Transverse colon (tissue), 4 donors: ENCODE measurements at regions not wholly inside any gene's neighbourhood (a gene's known extent, or its start where the extent isn't known, plus 50 kb on each side); places are given as distances from the start of the nearest gene placed in this dataset.

ENCODE experiments used
- DNase-seq: peaks from one replicate; pipeline ENCODE4 v3.0.0-alpha.2; 2019
- H3K27ac ChIP-seq, 4 donors: fragments of 200-600 bp; sonication (generic); 2 replicates each; pipeline ENCODE4 v1.5.1; 2016 to 2018; ENCODE audit warnings: inconsistent platforms in 4 of 4
- H3K27me3 ChIP-seq: fragments of 200-600 bp; sonication (generic); 2 replicates; pipeline ENCODE4 v1.5.1; 2017; ENCODE audit warnings: inconsistent platforms
- H3K36me3 ChIP-seq, 4 donors: fragments of 200-600 bp; sonication (generic); 2 replicates each; pipeline ENCODE4 v1.5.1; 2017 to 2019; ENCODE audit warnings: inconsistent platforms in 4 of 4
- H3K4me1 ChIP-seq, 4 donors: fragments of 200-600 bp; sonication (generic); 2 replicates each; pipeline ENCODE4 v1.5.1; 2017 to 2020; ENCODE audit warnings: inconsistent platforms in 4 of 4
- H3K4me3 ChIP-seq, 4 donors: fragments of 200-600 bp; sonication (generic); 1 replicate in 1 of 4; 2 replicates in 3 of 4; pipeline versions ENCODE4 v1.5.1 to v1.6.1; 2017 to 2019; ENCODE audit warnings: inconsistent platforms in 4 of 4
- H3K9me3 ChIP-seq, 2 donors: fragments of 200-600 bp; sonication (generic); 2 replicates each; pipeline ENCODE4 v1.5.1; 2017 to 2019; ENCODE audit warnings: inconsistent platforms in 2 of 2
- CTCF ChIP-seq, 5 experiments: fragments of 200-600 bp in 3 of 5; fragments of 450-650 bp in 2 of 5; sonication (generic) in 3 of 5; IDR thresholded peaks; 1 replicate in 2 of 5; 2 replicates in 3 of 5; pipeline ENCODE4 v1.5.1; 2016 to 2017; ENCODE audit warnings: antibody characterized with exemption in 5 of 5, inconsistent platforms in 3 of 5, mild to moderate bottlenecking in 2 of 5, moderate library complexity in 1 of 5
- EP300 ChIP-seq: sonication (generic); formaldehyde crosslinking; IDR thresholded peaks from one replicate; pipeline ENCODE4 v1.6.1; 2017; ENCODE audit warnings: antibody characterized with exemption, low read depth
- POLR2A ChIP-seq: fragments of 450-650 bp; IDR thresholded peaks from one replicate; pipeline ENCODE4 v1.6.1; 2016; ENCODE audit warnings: antibody characterized with exemption, mild to moderate bottlenecking, moderate library complexity
- POLR2AphosphoS5 ChIP-seq, 3 donors: sonication (generic); formaldehyde crosslinking; IDR thresholded peaks; one replicate each; pipeline ENCODE4 v1.6.1; 2016; ENCODE audit warnings: antibody characterized with exemption in 3 of 3
- WGBS, 2 donors: methylation state at CpG; one replicate each; pipeline ENCODE4 v1.1.5; 2018; ENCODE audit warnings: low coverage in 1 of 2; 5-methylcytosine and 5-hydroxymethylcytosine counted together
- in situ Hi-C, 4 donors: fragments of 200-750 bp; cut with MboI; loops; one replicate each; pipeline versions ENCODE4 v1.15.0 to v1.15.1; 2017; ENCODE audit warnings: low sequenced_read_pairs in 3 of 4, low pct_ligation_motif_present in 1 of 4, low pct_unique_long_range_greater_than_20kb in 1 of 4
- intact Hi-C: fragments of 100-400 bp; cut with DNase I; formaldehyde crosslinking; loops from one replicate; pipeline ENCODE4 v1.15.1; 2023; ENCODE audit warnings: low total_unique reads

GRCh38 chr11:106533046-106533445 lies 455.6 kb downstream of the AASDHPPT start:
- no peaks in the 10 kb centered on the region for H3K4me1 ChIP-seq
- H3K27me3 ChIP-seq, result no peaks in the 10 kb centered on the region
- H3K9me3 ChIP-seq, result peaks cover 0 to 3% of the 10 kb centered on the region in 2 donors
- in situ Hi-C loops (no loop called here), intact Hi-C loops (no loop called here)
- WGBS, 2 donors, result 81 to 86% methylated on average over 2 of the region's 2 CpGs
- H3K4me3 ChIP-seq, result no peak overlapping the region
- no peaks in the 10 kb centered on the region for H3K36me3 ChIP-seq
- H3K27ac ChIP-seq, result no peak overlapping the region
- DNase-seq, result no peak
- TF ChIP-seq POLR2AphosphoS5 (IDR thresholded peaks at IDR 0.05) (no peak), POLR2A (no peak), EP300 (no peak), CTCF (IDR thresholded peaks at IDR 0.05) (no peak)

DNA sequence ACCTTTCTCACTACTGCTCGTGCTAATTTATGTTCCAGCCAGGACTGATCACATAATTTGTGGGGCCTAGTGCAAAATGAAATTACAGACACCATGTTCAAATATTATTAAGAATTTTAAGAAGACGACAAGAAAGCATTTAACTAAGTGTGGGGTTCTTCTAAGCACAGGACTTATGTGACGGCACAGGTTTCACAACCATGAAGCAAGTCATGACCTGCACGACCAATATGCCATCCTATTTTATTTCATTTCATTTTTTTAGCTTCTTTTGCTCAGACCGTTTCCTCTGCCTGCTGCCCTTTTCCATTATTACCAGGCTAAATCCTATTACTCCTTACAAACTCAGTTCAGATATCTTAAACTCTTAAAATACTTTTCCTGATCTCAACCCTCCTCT lies 462.5 kb downstream of the AASDHPPT start:
- Histone ChIP-seq H3K27me3 (no peaks in the 10 kb centered on the region), H3K4me3 (no peak overlapping the region), H3K36me3 (no peaks in the 10 kb centered on the region), H3K27ac (no peak overlapping the region), H3K9me3 (peaks cover 2 to 8% of the 10 kb centered on the region in 2 donors), H3K4me1 (no peaks in the 10 kb centered on the region)
- DNase-seq, result no peak
- WGBS, 2 donors, result 66 to 79% methylated on average over 4 to 5 of the region's 5 CpGs
- in situ Hi-C loops, result no loop called here
- TF ChIP-seq CTCF (IDR thresholded peaks at IDR 0.05) (no peak), POLR2A (no peak), EP300 (no peak), POLR2AphosphoS5 (IDR thresholded peaks at IDR 0.05) (no peak)
- intact Hi-C loops, result no loop called here

- H3K9me3 ChIP-seq, result peaks cover 0 to 2% of the 10 kb centered on the region in 2 donors
- H3K4me1 ChIP-seq, result no peaks in the 10 kb centered on the region
- 70 to 79% methylated on average over 2 of the region's 2 CpGs for WGBS, 2 donors
- no peak for TF ChIP-seq POLR2A
- TF ChIP-seq EP300, result no peak
- no peak for TF ChIP-seq POLR2AphosphoS5 (IDR thresholded peaks at IDR 0.05)
- no peak for TF ChIP-seq CTCF (IDR thresholded peaks at IDR 0.05)
- no peaks in the 10 kb centered on the region for H3K27me3 ChIP-seq
- no peak for DNase-seq
- no peaks in the 10 kb centered on the region for H3K36me3 ChIP-seq
- in situ Hi-C loops, result no loop called here
- no peak overlapping the region for H3K27ac ChIP-seq
- no peak overlapping the region for H3K4me3 ChIP-seq
- intact Hi-C loops, result no loop called here
Measured at GRCh38 chr11:106548406-106548805, 469.9 kb downstream of the GUCY1A2 start.

GRCh38 chr11:106551744-106552673 lies 466.3 kb downstream of the GUCY1A2 start:
- Histone ChIP-seq H3K27me3 (no peaks in the 10 kb centered on the region), H3K27ac (no peak overlapping the region), H3K4me1 (no peaks in the 10 kb centered on the region), H3K4me3 (no peak overlapping the region), H3K36me3 (no peaks in the 10 kb centered on the region), H3K9me3 (peaks cover 0 to 3% of the 10 kb centered on the region in 2 donors)
- in situ Hi-C loops (no loop called here), intact Hi-C loops (no loop called here)
- no peak for DNase-seq
- TF ChIP-seq POLR2AphosphoS5 (IDR thresholded peaks at IDR 0.05), result no peak
- no peak for TF ChIP-seq POLR2A
- no peak for TF ChIP-seq EP300
- no peak for TF ChIP-seq CTCF (IDR thresholded peaks at IDR 0.05)
- 82 to 100% methylated on average over 3 to 12 of the region's 13 CpGs for WGBS, 2 donors
